Smooth muscle cell (in vitro differentiated cells): ENCODE measurements at regions not wholly inside any gene's neighbourhood (a gene's known extent, or its start where the extent isn't known, plus 50 kb on each side); places are given as distances from the start of the nearest gene placed in this dataset.

Experiments
- DNase-seq: peaks from one replicate; lab custom pipeline; 2025; ENCODE audit not compliant: unreplicated experiment; lab: John Stamatoyannopoulos, UW
- H2AFZ ChIP-seq: fragments of 200-600 bp; sonication (generic); 2 replicates; pipeline ENCODE4 v1.6.0; 2016; ENCODE audit warnings: antibody characterized with exemption, low read depth, mild to moderate bottlenecking
- H3F3A ChIP-seq: fragments of 200-600 bp; sonication (generic); 2 replicates; pipeline ENCODE4 v1.6.0; 2017; ENCODE audit warnings: antibody characterized with exemption, low read depth
- H3K27ac ChIP-seq: fragments of 200-600 bp; sonication (generic); 2 replicates; pipeline ENCODE4 v1.5.1; 2016; ENCODE audit warnings: low read depth, mild to moderate bottlenecking
- H3K27me3 ChIP-seq: fragments of 200-600 bp; sonication (generic); 2 replicates; pipeline ENCODE4 v1.6.1; 2016; ENCODE audit warnings: low read depth, mild to moderate bottlenecking
- H3K36me3 ChIP-seq: fragments of 200-600 bp; sonication (generic); 2 replicates; pipeline ENCODE4 v1.5.1; 2016; ENCODE audit warnings: low read depth
- H3K4me1 ChIP-seq: fragments of 200-600 bp; sonication (generic); 2 replicates; pipeline ENCODE4 v1.5.1; 2016; ENCODE audit warnings: low read depth
- H3K4me2 ChIP-seq: fragments of 200-600 bp; sonication (generic); 2 replicates; pipeline ENCODE4 v1.6.0; 2016; ENCODE audit warnings: mild to moderate bottlenecking
- H3K4me3 ChIP-seq: fragments of 200-600 bp; sonication (generic); 2 replicates; pipeline ENCODE4 v1.5.1; 2016; ENCODE audit warnings: mild to moderate bottlenecking
- H3K79me2 ChIP-seq: fragments of 200-600 bp; sonication (generic); 2 replicates; pipeline ENCODE4 v1.6.0; 2016; ENCODE audit warnings: low read depth, mild to moderate bottlenecking
- H3K9ac ChIP-seq: fragments of 200-600 bp; sonication (generic); 2 replicates; pipeline ENCODE4 v1.6.0; 2016; ENCODE audit warnings: low read depth
- H3K9me3 ChIP-seq: fragments of 200-600 bp; sonication (generic); replicated peaks from 2 replicates; pipeline ENCODE4 v1.5.1; 2016; ENCODE audit warnings: low read depth
- H4K20me1 ChIP-seq: fragments of 200-600 bp; sonication (generic); 2 replicates; pipeline ENCODE4 v1.6.0; 2016; ENCODE audit warnings: low read depth
- CTCF ChIP-seq: fragments of 200-600 bp; sonication (generic); IDR thresholded peaks from 2 replicates; pipeline ENCODE4 v1.5.1; 2017; ENCODE audit warnings: borderline replicate concordance, mild to moderate bottlenecking, antibody characterized with exemption; ENCODE audit not compliant: insufficient read depth, poor library complexity, severe bottlenecking
- WGBS: methylation state at CpG from one replicate; pipeline ENCODE4 v1.1.7; 2016; ENCODE audit warnings: low lambda C conversion rate; 5-methylcytosine and 5-hydroxymethylcytosine counted together

- 78% methylated on average over 12 of the region's 12 CpGs for WGBS
- no peak overlapping the region for H3K4me3 ChIP-seq
- no peaks in the 10 kb centered on the region for H3F3A ChIP-seq
- H3K36me3 ChIP-seq = no peaks in the 10 kb centered on the region
- no peak overlapping the region for H3K4me2 ChIP-seq
- no peaks in the 10 kb centered on the region for H3K9me3 ChIP-seq
- peaks cover 43% of the 10 kb centered on the region for H3K27me3 ChIP-seq
- H3K27ac ChIP-seq = no peak overlapping the region
- H2AFZ ChIP-seq = no peak overlapping the region
- no peaks in the 10 kb centered on the region for H3K79me2 ChIP-seq
- TF ChIP-seq CTCF = no peak
- no peaks in the 10 kb centered on the region for H4K20me1 ChIP-seq
- no peaks in the 10 kb centered on the region for H3K4me1 ChIP-seq
- H3K9ac ChIP-seq = no peak overlapping the region
- DNase-seq = no peak
Observed at GRCh38 chr15:101545548-101546505, 56.3 kb upstream of the PCSK6 start.

- no peak overlapping the region for H3K4me3 ChIP-seq
- H3K27ac ChIP-seq = no peak overlapping the region
- DNase-seq = no peak
- no peaks in the 10 kb centered on the region for H3K9me3 ChIP-seq
- H3F3A ChIP-seq = no peaks in the 10 kb centered on the region
- H3K4me2 ChIP-seq = no peak overlapping the region
- peaks cover 32% of the 10 kb centered on the region for H3K27me3 ChIP-seq
- H3K36me3 ChIP-seq = no peaks in the 10 kb centered on the region
- no peaks in the 10 kb centered on the region for H3K4me1 ChIP-seq
- no peak for TF ChIP-seq CTCF
- WGBS = 50% methylated on average over 2 of the region's 2 CpGs
- no peak overlapping the region for H3K9ac ChIP-seq
- H2AFZ ChIP-seq = no peak overlapping the region
- H3K79me2 ChIP-seq = no peaks in the 10 kb centered on the region
- H4K20me1 ChIP-seq = no peaks in the 10 kb centered on the region
Observed at GRCh38 chr15:101544613-101544945, 55.1 kb upstream of the PCSK6 start.

GRCh38 chr15:101543926-101544612 is 54.6 kb upstream of the PCSK6 start:
- Histone ChIP-seq H3K27ac (no peak overlapping the region), H2AFZ (no peak overlapping the region), H3K9ac (no peak overlapping the region), H4K20me1 (no peaks in the 10 kb centered on the region), H3K36me3 (no peaks in the 10 kb centered on the region), H3K9me3 (no peaks in the 10 kb centered on the region), H3K4me1 (no peaks in the 10 kb centered on the region), H3K79me2 (no peaks in the 10 kb centered on the region), H3K4me2 (no peak overlapping the region), H3K4me3 (no peak overlapping the region), H3K27me3 (peaks cover 31% of the 10 kb centered on the region), H3F3A (no peaks in the 10 kb centered on the region)
- no peak for TF ChIP-seq CTCF
- 83% methylated on average over 22 of the region's 22 CpGs for WGBS
- DNase-seq = no peak

- no peak overlapping the region for H2AFZ ChIP-seq
- H3K79me2 ChIP-seq = no peaks in the 10 kb centered on the region
- H3K9ac ChIP-seq = no peak overlapping the region
- H3K4me1 ChIP-seq = no peaks in the 10 kb centered on the region
- no peaks in the 10 kb centered on the region for H3F3A ChIP-seq
- no peaks in the 10 kb centered on the region for H3K9me3 ChIP-seq
- TF ChIP-seq CTCF = no peak
- 89% methylated on average over 12 of the region's 12 CpGs for WGBS
- no peak overlapping the region for H3K4me2 ChIP-seq
- peaks cover 31% of the 10 kb centered on the region for H3K27me3 ChIP-seq
- H3K36me3 ChIP-seq = no peaks in the 10 kb centered on the region
- H4K20me1 ChIP-seq = no peaks in the 10 kb centered on the region
- DNase-seq = no peak
- H3K27ac ChIP-seq = no peak overlapping the region
- H3K4me3 ChIP-seq = no peak overlapping the region
Observed at GRCh38 chr15:101543431-101543830, 53.9 kb upstream of the PCSK6 start.
